ENCODE measurements at regions not wholly inside any gene's neighbourhood (a gene's known extent, or its start where the extent isn't known, plus 50 kb on each side); places are given as distances from the start of the nearest gene placed in this dataset.
A peak's percentile ranks its signal among the peaks of the same experiment; 100 is the strongest.

- H3K4me1 ChIP-seq, result no peaks in the 10 kb centered on the region
- no peak for DNase-seq (ENCODE audit: low spot score)
- TF ChIP-seq CTCF (IDR thresholded peaks at IDR 0.05), result no peak
- H3K27me3 ChIP-seq, result no peaks in the 10 kb centered on the region
- no peak overlapping the region for H3K27ac ChIP-seq
- no peaks in the 10 kb centered on the region for H3K9me3 ChIP-seq
- no peaks in the 10 kb centered on the region for H3K36me3 ChIP-seq
- no peak overlapping the region for H3K4me3 ChIP-seq
Observed at GRCh38 chr2:16223161-16223840, 283.0 kb downstream of the MYCN start.

GRCh38 chr2:16222326-16222725 is 282.0 kb downstream of the MYCN start:
- H3K27ac ChIP-seq, result no peak overlapping the region
- DNase-seq (ENCODE audit: low spot score), result no peak
- H3K4me1 ChIP-seq, result no peaks in the 10 kb centered on the region
- no peaks in the 10 kb centered on the region for H3K9me3 ChIP-seq
- H3K4me3 ChIP-seq, result no peak overlapping the region
- TF ChIP-seq CTCF (IDR thresholded peaks at IDR 0.05), result no peak
- H3K27me3 ChIP-seq, result no peaks in the 10 kb centered on the region
- H3K36me3 ChIP-seq, result no peaks in the 10 kb centered on the region

- DNase-seq (ENCODE audit: low spot score), result no peak
- no peaks in the 10 kb centered on the region for H3K36me3 ChIP-seq
- no peaks in the 10 kb centered on the region for H3K4me1 ChIP-seq
- H3K9me3 ChIP-seq, result no peaks in the 10 kb centered on the region
- no peak overlapping the region for H3K27ac ChIP-seq
- no peak for TF ChIP-seq CTCF (IDR thresholded peaks at IDR 0.05)
- no peak overlapping the region for H3K4me3 ChIP-seq
- no peaks in the 10 kb centered on the region for H3K27me3 ChIP-seq
Observed at GRCh38 chr2:16221461-16222010, 281.2 kb downstream of the MYCN start.

GRCh38 chr2:16219292-16219975 is 279.1 kb downstream of the MYCN start:
- no peak overlapping the region for H3K27ac ChIP-seq
- no peak for TF ChIP-seq CTCF (IDR thresholded peaks at IDR 0.05)
- no peaks in the 10 kb centered on the region for H3K27me3 ChIP-seq
- H3K4me1 ChIP-seq, result no peaks in the 10 kb centered on the region
- no peak overlapping the region for H3K4me3 ChIP-seq
- no peaks in the 10 kb centered on the region for H3K36me3 ChIP-seq
- DNase-seq (ENCODE audit: low spot score), result no peak
- H3K9me3 ChIP-seq, result no peaks in the 10 kb centered on the region

GRCh38 chr2:16218625-16219024 is 278.3 kb downstream of the MYCN start:
- peak in 1 of 2 donors; percentile 46 for TF ChIP-seq CTCF (IDR thresholded peaks at IDR 0.05)
- Histone ChIP-seq H3K4me1 (no peaks in the 10 kb centered on the region), H3K27me3 (no peaks in the 10 kb centered on the region), H3K4me3 (no peak overlapping the region), H3K9me3 (no peaks in the 10 kb centered on the region), H3K36me3 (no peaks in the 10 kb centered on the region), H3K27ac (no peak overlapping the region)
- no peak for DNase-seq (ENCODE audit: low spot score)
